ENCODE measurements at regions not wholly inside any gene's neighbourhood (a gene's known extent, or its start where the extent isn't known, plus 50 kb on each side); places are given as distances from the start of the nearest gene placed in this dataset.

DNA sequence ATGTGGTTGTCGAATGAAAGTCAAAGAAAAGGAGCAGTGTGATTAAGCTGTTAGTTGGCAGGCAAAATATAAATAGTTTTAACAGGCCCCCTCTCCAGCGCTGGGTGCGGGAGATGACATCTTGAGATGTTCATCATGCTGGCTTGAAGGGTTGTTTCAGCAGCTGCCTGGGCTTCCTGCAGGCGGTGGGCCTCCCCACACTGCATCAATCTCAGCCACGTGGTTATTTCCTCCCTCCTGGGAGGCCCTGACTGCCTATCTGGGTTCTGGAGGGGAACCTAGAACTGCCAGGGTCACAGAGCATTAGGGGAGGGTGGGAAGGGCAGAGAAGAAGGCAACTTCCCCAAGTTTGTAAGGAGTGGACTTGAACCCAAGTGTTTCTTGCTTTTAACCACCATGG, 173.3 kb upstream of the SYT13 start:
- TF ChIP-seq POLR2A (IDR thresholded peaks at IDR 0.05): no peak
- TF ChIP-seq, protein P1, sequence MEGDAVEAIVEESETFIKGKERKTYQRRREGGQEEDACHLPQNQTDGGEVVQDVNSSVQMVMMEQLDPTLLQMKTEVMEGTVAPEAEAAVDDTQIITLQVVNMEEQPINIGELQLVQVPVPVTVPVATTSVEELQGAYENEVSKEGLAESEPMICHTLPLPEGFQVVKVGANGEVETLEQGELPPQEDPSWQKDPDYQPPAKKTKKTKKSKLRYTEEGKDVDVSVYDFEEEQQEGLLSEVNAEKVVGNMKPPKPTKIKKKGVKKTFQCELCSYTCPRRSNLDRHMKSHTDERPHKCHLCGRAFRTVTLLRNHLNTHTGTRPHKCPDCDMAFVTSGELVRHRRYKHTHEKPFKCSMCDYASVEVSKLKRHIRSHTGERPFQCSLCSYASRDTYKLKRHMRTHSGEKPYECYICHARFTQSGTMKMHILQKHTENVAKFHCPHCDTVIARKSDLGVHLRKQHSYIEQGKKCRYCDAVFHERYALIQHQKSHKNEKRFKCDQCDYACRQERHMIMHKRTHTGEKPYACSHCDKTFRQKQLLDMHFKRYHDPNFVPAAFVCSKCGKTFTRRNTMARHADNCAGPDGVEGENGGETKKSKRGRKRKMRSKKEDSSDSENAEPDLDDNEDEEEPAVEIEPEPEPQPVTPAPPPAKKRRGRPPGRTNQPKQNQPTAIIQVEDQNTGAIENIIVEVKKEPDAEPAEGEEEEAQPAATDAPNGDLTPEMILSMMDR (IDR thresholded peaks at IDR 0.05 in 8 of 11, conservative IDR thresholded peaks at IDR 0.05 in 3 of 11): no peak
